ENCODE measurements at regions not wholly inside any gene's neighbourhood (a gene's known extent, or its start where the extent isn't known, plus 50 kb on each side); places are given as distances from the start of the nearest gene placed in this dataset.

- H3K36me3 ChIP-seq (ENCODE audit: control insufficient read depth, insufficient read depth, low read length): no peaks in the 10 kb centered on the region
- DNase-seq (ENCODE audit: extremely low read depth, insufficient read length): no peak
- no peaks in the 10 kb centered on the region for H3K27me3 ChIP-seq (replicated peaks; ENCODE audit: control insufficient read depth, insufficient read depth, low read length)
- H3K4me3 ChIP-seq (replicated peaks; ENCODE audit: low read depth, low read length): no peak overlapping the region
- TF ChIP-seq CTCF (IDR thresholded peaks at IDR 0.05; ENCODE audit: insufficient read depth, low read length, poor library complexity, severe bottlenecking): no peak
Observed at GRCh38 chr2:172658945-172659344, 76.7 kb upstream of the RAPGEF4 start.

- no peaks in the 10 kb centered on the region for H3K27me3 ChIP-seq (replicated peaks; ENCODE audit: control insufficient read depth, insufficient read depth, low read length)
- no peak for TF ChIP-seq CTCF (IDR thresholded peaks at IDR 0.05; ENCODE audit: insufficient read depth, low read length, poor library complexity, severe bottlenecking)
- H3K36me3 ChIP-seq (ENCODE audit: control insufficient read depth, insufficient read depth, low read length): no peaks in the 10 kb centered on the region
- H3K4me3 ChIP-seq (replicated peaks; ENCODE audit: low read depth, low read length): no peak overlapping the region
- DNase-seq (ENCODE audit: extremely low read depth, insufficient read length): no peak
Observed at GRCh38 chr2:172662099-172662498, 73.5 kb upstream of the RAPGEF4 start.

- Histone ChIP-seq H3K4me3 (replicated peaks; ENCODE audit: low read depth, low read length) (no peak overlapping the region), H3K27me3 (replicated peaks; ENCODE audit: control insufficient read depth, insufficient read depth, low read length) (no peaks in the 10 kb centered on the region), H3K36me3 (ENCODE audit: control insufficient read depth, insufficient read depth, low read length) (no peaks in the 10 kb centered on the region)
- DNase-seq (ENCODE audit: extremely low read depth, insufficient read length): no peak
- TF ChIP-seq CTCF (IDR thresholded peaks at IDR 0.05; ENCODE audit: insufficient read depth, low read length, poor library complexity, severe bottlenecking): no peak
Observed at GRCh38 chr2:172664766-172665165, 70.9 kb upstream of the RAPGEF4 start.

- Histone ChIP-seq H3K36me3 (ENCODE audit: control insufficient read depth, insufficient read depth, low read length) (no peaks in the 10 kb centered on the region), H3K27me3 (replicated peaks; ENCODE audit: control insufficient read depth, insufficient read depth, low read length) (no peaks in the 10 kb centered on the region), H3K4me3 (replicated peaks; ENCODE audit: low read depth, low read length) (no peak overlapping the region)
- DNase-seq (ENCODE audit: extremely low read depth, insufficient read length): no peak
- TF ChIP-seq CTCF (IDR thresholded peaks at IDR 0.05; ENCODE audit: insufficient read depth, low read length, poor library complexity, severe bottlenecking): no peak
Observed at GRCh38 chr2:172667581-172668325, 67.9 kb upstream of the RAPGEF4 start.

- Histone ChIP-seq H3K36me3 (ENCODE audit: control insufficient read depth, insufficient read depth, low read length) (no peaks in the 10 kb centered on the region), H3K4me3 (replicated peaks; ENCODE audit: low read depth, low read length) (no peak overlapping the region), H3K27me3 (replicated peaks; ENCODE audit: control insufficient read depth, insufficient read depth, low read length) (no peaks in the 10 kb centered on the region)
- DNase-seq (ENCODE audit: extremely low read depth, insufficient read length): no peak
- TF ChIP-seq CTCF (IDR thresholded peaks at IDR 0.05; ENCODE audit: insufficient read depth, low read length, poor library complexity, severe bottlenecking): no peak
Observed at GRCh38 chr2:172671501-172671900, 64.1 kb upstream of the RAPGEF4 start.

GRCh38 chr2:172672114-172672513 is 63.5 kb upstream of the RAPGEF4 start:
- no peak for TF ChIP-seq CTCF (IDR thresholded peaks at IDR 0.05; ENCODE audit: insufficient read depth, low read length, poor library complexity, severe bottlenecking)
- Histone ChIP-seq H3K36me3 (ENCODE audit: control insufficient read depth, insufficient read depth, low read length) (no peaks in the 10 kb centered on the region), H3K4me3 (replicated peaks; ENCODE audit: low read depth, low read length) (no peak overlapping the region), H3K27me3 (replicated peaks; ENCODE audit: control insufficient read depth, insufficient read depth, low read length) (no peaks in the 10 kb centered on the region)
- no peak for DNase-seq (ENCODE audit: extremely low read depth, insufficient read length)
